Keratinocyte (primary cell): ENCODE measurements at regions not wholly inside any gene's neighbourhood (a gene's known extent, or its start where the extent isn't known, plus 50 kb on each side); places are given as distances from the start of the nearest gene placed in this dataset.
"Not testable (repeated sequence)": the region's sequence is repeated elsewhere in the genome, so short reads cannot be mapped to it uniquely, and the experiment has no call there.

Source experiments
- DNase-seq: peaks from one replicate; pipeline ENCODE4 v3.0.0-alpha.2; 2011; ENCODE audit warnings: low read depth, missing footprints, low spot score
- FAIRE-seq: peaks from 2 replicates; lab custom pipeline; 2011; peaks lifted over from hg19 to GRCh38; lab: Jason Lieb, UNC
- H2AFZ ChIP-seq: 2 replicates; pipeline ENCODE4 v1.6.0; 2012; ENCODE audit warnings: low read length, control low read depth, inconsistent platforms; ENCODE audit not compliant: control insufficient read depth
- H3K27ac ChIP-seq: 2 replicates; pipeline ENCODE4 v1.5.1; 2011; ENCODE audit warnings: low read length; ENCODE audit not compliant: control insufficient read depth, insufficient read depth
- H3K27me3 ChIP-seq: 3 replicates; pipeline ENCODE4 v1.6.0; 2011; ENCODE audit warnings: low read length; ENCODE audit not compliant: control insufficient read depth, insufficient read depth; ENCODE audit errors: extremely low read depth
- H3K36me3 ChIP-seq, 2 experiments: 2 replicates in 1 of 2; 3 replicates in 1 of 2; pipeline ENCODE4 v1.5.1; 2011; ENCODE audit warnings: low read length in 2 of 2, mild to moderate bottlenecking in 1 of 2; ENCODE audit not compliant: control insufficient read depth in 2 of 2, insufficient read depth in 2 of 2; ENCODE audit errors: extremely low read depth in 1 of 2
- H3K4me1 ChIP-seq: 3 replicates; pipeline ENCODE4 v1.5.1; 2011; ENCODE audit warnings: low read length; ENCODE audit not compliant: control insufficient read depth, insufficient read depth; ENCODE audit errors: extremely low read depth
- H3K4me2 ChIP-seq: 3 replicates; pipeline ENCODE4 v1.6.0; 2011; ENCODE audit warnings: low read depth, low read length; ENCODE audit not compliant: control insufficient read depth, insufficient read depth; ENCODE audit errors: extremely low read depth
- H3K4me3 ChIP-seq, 3 experiments: fragments of 200-600 bp in 1 of 3; sonication (generic) in 1 of 3; 2 replicates in 2 of 3; 3 replicates in 1 of 3; pipeline ENCODE4 v1.5.1; 2011 to 2016; ENCODE audit warnings: low read length in 3 of 3, mild to moderate bottlenecking in 3 of 3, control low read depth in 2 of 3, inconsistent platforms in 1 of 3, low read depth in 1 of 3, mixed read lengths in 1 of 3, mixed run types in 1 of 3, moderate library complexity in 1 of 3; ENCODE audit not compliant: control insufficient read depth in 2 of 3, insufficient read depth in 2 of 3; ENCODE audit errors: extremely low read depth in 1 of 3
- H3K79me2 ChIP-seq: 2 replicates; pipeline ENCODE4 v1.6.0; 2012; ENCODE audit warnings: low read length; ENCODE audit not compliant: control insufficient read depth, insufficient read depth
- H3K9ac ChIP-seq: 3 replicates; pipeline ENCODE4 v1.6.0; 2011; ENCODE audit warnings: low read length; ENCODE audit not compliant: control insufficient read depth, insufficient read depth; ENCODE audit errors: extremely low read depth
- H3K9me1 ChIP-seq: 3 replicates; pipeline ENCODE4 v1.6.0; 2011; ENCODE audit warnings: low read length; ENCODE audit not compliant: control insufficient read depth, insufficient read depth; ENCODE audit errors: extremely low read depth
- H3K9me3 ChIP-seq: 2 replicates; pipeline ENCODE4 v1.5.1; 2012; ENCODE audit warnings: low read depth, low read length; ENCODE audit not compliant: control insufficient read depth
- H4K20me1 ChIP-seq: 3 replicates; pipeline ENCODE4 v1.6.0; 2011; ENCODE audit warnings: low read length; ENCODE audit not compliant: control insufficient read depth, insufficient read depth; ENCODE audit errors: extremely low read depth
- EZH2 ChIP-seq: IDR thresholded peaks from one replicate; pipeline ENCODE4 v1.6.1; 2012; ENCODE audit warnings: inconsistent platforms, mild to moderate bottlenecking, low read length, moderate library complexity
- dilution Hi-C: fragments of 300-500 bp; cut with MboI; formaldehyde crosslinking; loops from one replicate; pipeline ENCODE4 v1.7.0; 2020; ENCODE audit warnings: low sequenced_read_pairs; ENCODE audit not compliant: extremely low pct_ligation_motif_present
- TF ChIP-seq, protein P1 (sequence below), 3 experiments: IDR thresholded peaks in 1 of 3; conservative IDR thresholded peaks in 1 of 3; optimal IDR thresholded peaks in 1 of 3; 2 replicates in 2 of 3; 3 replicates in 1 of 3; pipeline versions ENCODE3 to v1.5.1; 2011; ENCODE audit warnings: low read length in 3 of 3, mild to moderate bottlenecking in 3 of 3, moderate library complexity in 2 of 3, control low read depth in 1 of 3, inconsistent platforms in 1 of 3; ENCODE audit not compliant: insufficient read depth in 2 of 3; ENCODE audit errors: extremely low read depth in 1 of 3

DNA sequence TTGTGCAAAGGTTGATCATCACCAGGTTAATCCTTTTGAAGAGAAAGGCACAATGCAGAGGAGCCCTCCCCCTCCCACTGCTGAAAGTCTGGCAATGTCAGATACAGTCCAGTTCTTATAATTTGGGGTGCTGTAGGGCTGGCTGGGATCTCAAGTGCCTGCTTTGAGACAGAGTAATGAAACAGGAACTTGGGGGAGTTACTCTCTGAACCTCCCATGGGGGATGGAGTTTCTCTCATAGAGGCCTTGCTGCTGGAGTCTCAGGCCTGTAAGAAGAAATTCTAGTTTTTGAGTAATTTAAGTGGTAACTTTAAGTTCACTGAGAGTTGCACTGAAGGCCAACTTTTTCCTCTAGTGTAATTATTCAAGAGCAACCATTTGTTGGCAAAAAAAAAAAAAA is 410.5 kb downstream of the KCNRG start:
- no peaks in the 10 kb centered on the region for H3K9me3 ChIP-seq
- H3K79me2 ChIP-seq: no peaks in the 10 kb centered on the region
- peaks cover 3% of the 10 kb centered on the region for H3K4me1 ChIP-seq
- no peaks in the 10 kb centered on the region for H3K27me3 ChIP-seq
- no peak overlapping the region for H3K27ac ChIP-seq
- TF ChIP-seq, protein P1, sequence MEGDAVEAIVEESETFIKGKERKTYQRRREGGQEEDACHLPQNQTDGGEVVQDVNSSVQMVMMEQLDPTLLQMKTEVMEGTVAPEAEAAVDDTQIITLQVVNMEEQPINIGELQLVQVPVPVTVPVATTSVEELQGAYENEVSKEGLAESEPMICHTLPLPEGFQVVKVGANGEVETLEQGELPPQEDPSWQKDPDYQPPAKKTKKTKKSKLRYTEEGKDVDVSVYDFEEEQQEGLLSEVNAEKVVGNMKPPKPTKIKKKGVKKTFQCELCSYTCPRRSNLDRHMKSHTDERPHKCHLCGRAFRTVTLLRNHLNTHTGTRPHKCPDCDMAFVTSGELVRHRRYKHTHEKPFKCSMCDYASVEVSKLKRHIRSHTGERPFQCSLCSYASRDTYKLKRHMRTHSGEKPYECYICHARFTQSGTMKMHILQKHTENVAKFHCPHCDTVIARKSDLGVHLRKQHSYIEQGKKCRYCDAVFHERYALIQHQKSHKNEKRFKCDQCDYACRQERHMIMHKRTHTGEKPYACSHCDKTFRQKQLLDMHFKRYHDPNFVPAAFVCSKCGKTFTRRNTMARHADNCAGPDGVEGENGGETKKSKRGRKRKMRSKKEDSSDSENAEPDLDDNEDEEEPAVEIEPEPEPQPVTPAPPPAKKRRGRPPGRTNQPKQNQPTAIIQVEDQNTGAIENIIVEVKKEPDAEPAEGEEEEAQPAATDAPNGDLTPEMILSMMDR (optimal IDR thresholded peaks at IDR 0.05 in 1 of 3, IDR thresholded peaks at IDR 0.05 in 1 of 3, conservative IDR thresholded peaks at IDR 0.05 in 1 of 3; ENCODE audit: extremely low read depth in 1 of 3, insufficient read depth in 2 of 3, low read length in 3 of 3): no peak
- TF ChIP-seq EZH2: no peak
- dilution Hi-C loops: no loop called here
- FAIRE-seq (no peak), DNase-seq (no peak)
- no peak overlapping the region for H2AFZ ChIP-seq
- H3K9ac ChIP-seq: no peak overlapping the region
- no peaks in the 10 kb centered on the region for H3K36me3 ChIP-seq
- no peaks in the 10 kb centered on the region for H3K9me1 ChIP-seq
- H3K4me2 ChIP-seq: no peak overlapping the region
- H4K20me1 ChIP-seq: no peaks in the 10 kb centered on the region
- no peak overlapping the region for H3K4me3 ChIP-seq

DNA sequence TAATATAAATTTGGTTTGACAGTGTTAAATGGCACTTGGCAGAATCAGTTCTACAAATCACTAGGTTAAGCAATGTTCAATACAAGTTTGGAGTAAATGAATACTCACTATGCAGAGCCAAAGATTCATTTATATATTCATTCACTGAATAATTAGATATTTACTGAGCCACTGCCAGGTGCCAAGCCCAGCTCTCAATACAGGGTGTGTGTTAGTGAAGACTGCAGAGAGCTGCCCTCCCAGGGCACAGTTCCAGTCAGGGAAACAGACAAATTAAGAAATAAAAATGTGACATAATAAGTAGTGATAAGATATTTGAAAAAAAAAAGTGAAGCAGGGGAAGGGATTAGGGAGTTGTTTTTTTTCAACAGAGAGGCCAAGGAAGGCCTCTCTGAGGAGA is 411.7 kb downstream of the KCNRG start:
- Histone ChIP-seq H3K9ac (no peak overlapping the region), H4K20me1 (no peaks in the 10 kb centered on the region), H3K79me2 (no peaks in the 10 kb centered on the region), H3K27ac (no peak overlapping the region), H2AFZ (no peak overlapping the region), H3K27me3 (no peaks in the 10 kb centered on the region), H3K36me3 (no peaks in the 10 kb centered on the region), H3K9me3 (no peaks in the 10 kb centered on the region), H3K9me1 (no peaks in the 10 kb centered on the region), H3K4me3 (no peak overlapping the region), H3K4me1 (peaks cover 3% of the 10 kb centered on the region), H3K4me2 (no peak overlapping the region)
- FAIRE-seq (no peak), DNase-seq (no peak)
- TF ChIP-seq, protein P1 (optimal IDR thresholded peaks at IDR 0.05 in 1 of 3, IDR thresholded peaks at IDR 0.05 in 1 of 3, conservative IDR thresholded peaks at IDR 0.05 in 1 of 3; ENCODE audit: extremely low read depth in 1 of 3, insufficient read depth in 2 of 3, low read length in 3 of 3): no peak
- no peak for TF ChIP-seq EZH2
- dilution Hi-C loops: no loop called here

GRCh38 chr13:50427511-50427910 is 412.3 kb downstream of the KCNRG start:
- H3K4me3 ChIP-seq, DNase-seq, H3K9me1 ChIP-seq, dilution Hi-C loops, FAIRE-seq, H3K79me2 ChIP-seq, H4K20me1 ChIP-seq, H2AFZ ChIP-seq, H3K9me3 ChIP-seq, H3K27me3 ChIP-seq, H3K4me2 ChIP-seq, H3K4me1 ChIP-seq, H3K9ac ChIP-seq, H3K27ac ChIP-seq, H3K36me3 ChIP-seq: not testable (repeated sequence)
